ENCODE measurements at regions not wholly inside any gene's neighbourhood (a gene's known extent, or its start where the extent isn't known, plus 50 kb on each side); places are given as distances from the start of the nearest gene placed in this dataset.

- DNase-seq, result no peak
These were observed 50.0 kb downstream of the PITPNM2 start for GRCh38 chr12:123100882-123101281.

- no peak for DNase-seq
These were observed 50.4 kb downstream of the PITPNM2 start for GRCh38 chr12:123100450-123100849.

GRCh38 chr12:123099560-123100192 lies 51.2 kb downstream of the PITPNM2 start:
- no peak for DNase-seq

- DNase-seq, result no peak
These were observed 52.1 kb downstream of the PITPNM2 start for GRCh38 chr12:123098780-123099179.

- DNase-seq, result no peak
These were observed 53.3 kb downstream of the PITPNM2 start for GRCh38 chr12:123097561-123098084.

GRCh38 chr12:123096741-123097140 lies 54.1 kb downstream of the PITPNM2 start:
- DNase-seq, result no peak

GRCh38 chr12:123096182-123096581 lies 54.7 kb downstream of the PITPNM2 start:
- DNase-seq, result no peak

GRCh38 chr12:123095078-123095881 lies 55.6 kb downstream of the PITPNM2 start:
- DNase-seq, result no peak

- DNase-seq, result no peak
These were observed 56.4 kb downstream of the PITPNM2 start for GRCh38 chr12:123094349-123095077.

- DNase-seq, result no peak
These were observed 58.0 kb downstream of the PITPNM2 start for GRCh38 chr12:123092866-123093265.

- DNase-seq, result no peak
These were observed 59.4 kb downstream of the PITPNM2 start for GRCh38 chr12:123091230-123092150.

GRCh38 chr12:123089631-123090353 lies 61.1 kb downstream of the PITPNM2 start:
- peak; percentile 87 for DNase-seq

GRCh38 chr12:123089140-123089539 lies 61.8 kb downstream of the PITPNM2 start:
- DNase-seq, result no peak

GRCh38 chr12:123085730-123086487 lies 65.0 kb downstream of the PITPNM2 start:
- peak; percentile 87 for DNase-seq

GRCh38 chr12:123085066-123085465 lies 65.8 kb downstream of the PITPNM2 start:
- no peak for DNase-seq

GRCh38 chr12:123083661-123084571 lies 67.0 kb downstream of the PITPNM2 start:
- no peak for DNase-seq

- no peak for DNase-seq
These were observed 70.3 kb downstream of the PITPNM2 start for GRCh38 chr12:123080634-123081033.

GRCh38 chr12:123078531-123079155 lies 72.2 kb downstream of the PITPNM2 start:
- DNase-seq, result no peak

GRCh38 chr12:123078120-123078465 lies 72.8 kb downstream of the PITPNM2 start:
- no peak for DNase-seq
